Lung (tissue), 11 donors: ENCODE measurements at regions not wholly inside any gene's neighbourhood (a gene's known extent, or its start where the extent isn't known, plus 50 kb on each side); places are given as distances from the start of the nearest gene placed in this dataset.

Source experiments
- ATAC-seq: fragments of 200-7000 bp; cut with Tn5 transposase; one replicate; pipeline ENCODE4 v1.9.1; 2020; ENCODE audit warnings: moderate number of reproducible peaks; ENCODE audit not compliant: insufficient read depth, low FRiP score
- DNase-seq, 3 donors: peaks; one replicate each; pipeline ENCODE4 v3.0.0-alpha.2; 2013 to 2017
- H3K27ac ChIP-seq, 2 donors: one replicate each; pipeline ENCODE4 v1.5.1; 2013; ENCODE audit warnings: mild to moderate bottlenecking in 2 of 2, moderate library complexity in 2 of 2, control low read depth in 1 of 2, inconsistent platforms in 1 of 2, low read depth in 1 of 2, low read length in 1 of 2
- H3K27me3 ChIP-seq, 3 donors: one replicate each; pipeline ENCODE4 v1.5.1; 2013; ENCODE audit warnings: low read length in 2 of 3; ENCODE audit not compliant: control insufficient read depth in 3 of 3, insufficient read depth in 3 of 3
- H3K36me3 ChIP-seq, 4 donors: one replicate each; pipeline ENCODE4 v1.5.1; 2013; ENCODE audit warnings: low read length in 4 of 4, mild to moderate bottlenecking in 1 of 4, moderate library complexity in 1 of 4; ENCODE audit not compliant: control insufficient read depth in 4 of 4, insufficient read depth in 4 of 4
- H3K4me1 ChIP-seq, 5 donors: one replicate each; pipeline ENCODE4 v1.5.1; 2013; ENCODE audit warnings: low read length in 5 of 5, mild to moderate bottlenecking in 2 of 5, moderate library complexity in 1 of 5; ENCODE audit not compliant: control insufficient read depth in 5 of 5, insufficient read depth in 5 of 5
- H3K4me3 ChIP-seq: one replicate; pipeline ENCODE4 v1.5.1; 2013; ENCODE audit warnings: mild to moderate bottlenecking, control low read depth, moderate library complexity
- H3K9ac ChIP-seq, 2 donors: one replicate each; pipeline ENCODE4 v1.5.1; 2013; ENCODE audit warnings: low read length in 2 of 2, control low read depth in 1 of 2; ENCODE audit not compliant: insufficient read depth in 1 of 2
- H3K9me3 ChIP-seq, 4 donors: one replicate each; pipeline ENCODE4 v1.5.1; 2013; ENCODE audit warnings: low read length in 3 of 4, mild to moderate bottlenecking in 1 of 4, moderate library complexity in 1 of 4; ENCODE audit not compliant: control insufficient read depth in 4 of 4, insufficient read depth in 3 of 4
- CTCF ChIP-seq: IDR thresholded peaks from 2 replicates; pipeline ENCODE4 v1.5.1; 2012; ENCODE audit warnings: mild to moderate bottlenecking; ENCODE audit errors: control extremely low read depth, extremely low read depth
- whole genome bisulfite sequencing, 2 donors: extraction: QIAGEN DNeasy Blood & Tissue Kit; methylation state at CpG; one replicate each; pipeline ENCODE4 v1.1.7; 2013; 5-methylcytosine and 5-hydroxymethylcytosine counted together
- donor health status: control.
- donor health status: control.
- donor health status: Bipolar disorder and iron deficiency.
- donor health status: healthy.
- donor health status: DM: yes; HTN: yes; CAD: no.

GRCh38 chr16:79887541-79888540 lies 287.3 kb upstream of the MAF start:
- 84 to 90% methylated on average over 8 of the region's 8 CpGs for WGBS, 2 donors
- H3K4me3 ChIP-seq: no peak overlapping the region

GRCh38 chr16:79885320-79885719 lies 284.8 kb upstream of the MAF start:
- 85 to 89% methylated on average over 7 of the region's 7 CpGs for WGBS, 2 donors
- TF ChIP-seq CTCF: no peak
- peaks cover 0 to 2% (median 0%) of the 10 kb centered on the region in 4 donors for H3K9me3 ChIP-seq
- peaks cover 0 to 11% (median 0%) of the 10 kb centered on the region in 5 donors for H3K4me1 ChIP-seq
- H3K9ac ChIP-seq: no peak overlapping the region
- H3K27me3 ChIP-seq: no peaks in the 10 kb centered on the region
- H3K36me3 ChIP-seq: no peaks in the 10 kb centered on the region
- ATAC-seq (no peak), DNase-seq (no peak)
- no peak overlapping the region for H3K4me3 ChIP-seq
- H3K27ac ChIP-seq: no peak overlapping the region

More at GRCh38 chr16:79887541-79888540, 287.3 kb upstream of the MAF start:
- Histone ChIP-seq H3K9ac (no peak overlapping the region), H3K27ac (no peak overlapping the region), H3K36me3 (no peaks in the 10 kb centered on the region), H3K27me3 (no peaks in the 10 kb centered on the region), H3K4me1 (peaks cover 0 to 2% (median 0%) of the 10 kb centered on the region in 5 donors), H3K9me3 (peaks cover 0 to 4% (median 0%) of the 10 kb centered on the region in 4 donors)
- no peak for TF ChIP-seq CTCF
- ATAC-seq (no peak), DNase-seq (no peak)

GRCh38 chr16:79883494-79883893 lies 283.0 kb upstream of the MAF start:
- H3K27me3 ChIP-seq: no peaks in the 10 kb centered on the region
- 78 to 86% methylated on average over 4 of the region's 4 CpGs for WGBS, 2 donors
- ATAC-seq: no peak

More at GRCh38 chr16:79883494-79883893, 283.0 kb upstream of the MAF start:
- no peaks in the 10 kb centered on the region for H3K36me3 ChIP-seq
- peaks cover 0 to 11% (median 0%) of the 10 kb centered on the region in 5 donors for H3K4me1 ChIP-seq
- no peak for DNase-seq
- no peak overlapping the region for H3K4me3 ChIP-seq
- H3K9me3 ChIP-seq: peaks cover 0 to 2% (median 0%) of the 10 kb centered on the region in 4 donors
- TF ChIP-seq CTCF: no peak
- no peak overlapping the region for H3K27ac ChIP-seq
- H3K9ac ChIP-seq: no peak overlapping the region
